SK-N-SH (cell line): ENCODE measurements at regions not wholly inside any gene's neighbourhood (a gene's known extent, or its start where the extent isn't known, plus 50 kb on each side); places are given as distances from the start of the nearest gene placed in this dataset.

Experiments
- CTCF ChIA-PET: fragments of 300-600, 350-600 bp; formaldehyde crosslinking; extraction: SDS; loops from one replicate; lab custom pipeline; 2021; lab: Yijun Ruan, JAX
- POLR2A ChIA-PET: fragments of 350-600 bp; sonication (Branson Sonifier 250); formaldehyde crosslinking; extraction: SDS; loops from one replicate; lab custom pipeline; 2020; ENCODE audit warnings: antibody characterized with exemption, inconsistent platforms; lab: Yijun Ruan, JAX
- DNase-seq: peaks from one replicate; pipeline ENCODE4 v3.0.0; 2012
- H2AFZ ChIP-seq: fragments of 200-600 bp; sonication (generic); 2 replicates; pipeline ENCODE4 v1.8.1; 2016; ENCODE audit warnings: antibody characterized with exemption, mild to moderate bottlenecking, low read depth
- H3F3A ChIP-seq: fragments of 200-600 bp; sonication (generic); replicated peaks from 2 replicates; pipeline ENCODE3; 2016; ENCODE audit warnings: antibody characterized with exemption, mild to moderate bottlenecking; ENCODE audit not compliant: insufficient read depth
- H3K27ac ChIP-seq, 2 experiments: fragments of 200-500 bp in 1 of 2; fragments of 200-600 bp in 1 of 2; sonication (Bioruptor generic) in 1 of 2; sonication (generic), shearing (Covaris generic) in 1 of 2; 2 replicates each; pipeline versions ENCODE4 v1.5.1 to v1.6.1; 2014 to 2016; ENCODE audit warnings: low read depth in 2 of 2, inconsistent platforms in 1 of 2, low read length in 1 of 2, mild to moderate bottlenecking in 1 of 2, mixed read lengths in 1 of 2
- H3K27me3 ChIP-seq: fragments of 200-600 bp; sonication (generic), shearing (Covaris generic); 2 replicates; pipeline ENCODE4 v1.6.1; 2016; ENCODE audit warnings: mixed run types; ENCODE audit not compliant: insufficient read depth
- H3K36me3 ChIP-seq, 2 experiments: fragments of 200-500 bp in 1 of 2; fragments of 200-600 bp in 1 of 2; sonication (Bioruptor generic) in 1 of 2; sonication (generic) in 1 of 2; replicated peaks in 1 of 2; 2 replicates each; pipeline versions ENCODE3 to v1.5.1; 2014 to 2016; ENCODE audit warnings: low read length in 1 of 2, mild to moderate bottlenecking in 1 of 2; ENCODE audit not compliant: insufficient read depth in 2 of 2, control insufficient read depth in 1 of 2
- H3K4me1 ChIP-seq, 2 experiments: fragments of 200-500 bp in 1 of 2; fragments of 200-600 bp in 1 of 2; sonication (Bioruptor generic) in 1 of 2; sonication (generic), shearing (Covaris generic) in 1 of 2; 2 replicates each; pipeline versions ENCODE4 v1.5.1 to v1.6.1; 2014 to 2016; ENCODE audit warnings: low read depth in 1 of 2, low read length in 1 of 2, mixed run types in 1 of 2; ENCODE audit not compliant: insufficient read depth in 2 of 2, control insufficient read depth in 1 of 2
- H3K4me2 ChIP-seq: fragments of 200-600 bp; sonication (generic), shearing (Covaris generic); 2 replicates; pipeline ENCODE4 v1.6.1; 2017; ENCODE audit warnings: mixed run types
- H3K4me3 ChIP-seq, 2 experiments: fragments of 200-500 bp in 1 of 2; fragments of 200-600 bp in 1 of 2; sonication (Bioruptor generic) in 1 of 2; sonication (generic), shearing (Covaris generic) in 1 of 2; 2 replicates each; pipeline versions ENCODE4 v1.5.1 to v1.8.1; 2014 to 2016; ENCODE audit warnings: low read depth in 2 of 2, inconsistent platforms in 1 of 2, low read length in 1 of 2, mild to moderate bottlenecking in 1 of 2, mixed read lengths in 1 of 2, moderate library complexity in 1 of 2
- H3K79me2 ChIP-seq: fragments of 200-600 bp; sonication (generic); 2 replicates; pipeline ENCODE4 v1.8.1; 2017; ENCODE audit warnings: mild to moderate bottlenecking; ENCODE audit not compliant: insufficient read depth
- H3K9ac ChIP-seq: fragments of 200-600 bp; sonication (generic); 2 replicates; pipeline ENCODE4 v1.6.1; 2017; ENCODE audit warnings: mixed run types
- H3K9me2 ChIP-seq: fragments of 200-600 bp; sonication (generic); 2 replicates; pipeline ENCODE4 v1.6.1; 2017; ENCODE audit warnings: mixed run types
- H3K9me3 ChIP-seq: fragments of 200-600 bp; sonication (generic); 2 replicates; pipeline ENCODE4 v1.6.1; 2017; ENCODE audit warnings: mixed run types, mild to moderate bottlenecking, moderate library complexity
- H4K20me1 ChIP-seq: fragments of 200-600 bp; sonication (generic); 2 replicates; pipeline ENCODE4 v1.6.1; 2017; ENCODE audit warnings: mild to moderate bottlenecking, mixed run types; ENCODE audit not compliant: insufficient read depth
- JUND ChIP-seq: IDR thresholded peaks from 2 replicates; pipeline ENCODE4 v1.4.0; 2012
- MAX ChIP-seq: IDR thresholded peaks from 2 replicates; pipeline ENCODE4 v1.4.0; 2012; ENCODE audit warnings: low read depth
- MEF2A ChIP-seq: IDR thresholded peaks from 2 replicates; pipeline ENCODE4 v1.4.0; 2012; ENCODE audit warnings: low read depth, borderline replicate concordance
- NRF1 ChIP-seq: IDR thresholded peaks from 2 replicates; pipeline ENCODE4 v1.6.1; 2012; ENCODE audit warnings: low read depth, mild to moderate bottlenecking, low read length
- REST ChIP-seq: IDR thresholded peaks from 2 replicates; pipeline ENCODE4 v1.6.1; 2012; ENCODE audit warnings: mild to moderate bottlenecking, low read depth, low read length, moderate library complexity
- RFX5 ChIP-seq: IDR thresholded peaks from 2 replicates; pipeline ENCODE4 v1.6.1; 2012; ENCODE audit warnings: mild to moderate bottlenecking, improper control_type of control experiment, low read length
- USF1 ChIP-seq: IDR thresholded peaks from 2 replicates; pipeline ENCODE4 v1.4.0; 2012; ENCODE audit warnings: low read depth, borderline replicate concordance
- WGBS: methylation state at CpG from one replicate; pipeline ENCODE4 v1.1.6; 2017; ENCODE audit warnings: low lambda C conversion rate; 5-methylcytosine and 5-hydroxymethylcytosine counted together
- TF ChIP-seq, protein P1 (sequence below): fragments of 150-350 bp; IDR thresholded peaks from 2 replicates; pipeline ENCODE4 v1.6.1; 2016; ENCODE audit warnings: mild to moderate bottlenecking, low read depth, low read length
- TF ChIP-seq, protein P2 (sequence below): fragments of 200-600 bp; sonication (generic); IDR thresholded peaks from 2 replicates; pipeline ENCODE4 v1.6.1; 2017; ENCODE audit warnings: antibody characterized with exemption, mild to moderate bottlenecking, moderate library complexity
- TF ChIP-seq, protein P3 (sequence below): fragments of 150-350 bp; IDR thresholded peaks from 2 replicates; pipeline ENCODE4 v1.6.1; 2017; ENCODE audit warnings: antibody characterized with exemption, low read length, low read depth, borderline replicate concordance

GRCh38 chr15:97522347-97522746, 438.2 kb upstream of the ARRDC4 start:
- 8% methylated on average over 16 of the region's 16 CpGs for WGBS
- CTCF ChIA-PET: interaction anchor here (0.7 kb wide), 1 partner anchor 642 kb away, joined by 3 read pairs; no protein-coding TSS in a partner anchor
- POLR2A ChIA-PET: no interaction called here
- H3F3A ChIP-seq: no peaks in the 10 kb centered on the region
- H3K4me3 ChIP-seq: peak overlapping the region in 1 of 2 experiments; percentile 26; a peak in 1 of 4 replicates
- no peak overlapping the region for H3K4me2 ChIP-seq
- H3K27ac ChIP-seq: no peak overlapping the region
- H3K9ac ChIP-seq: no peak overlapping the region
- TF ChIP-seq NRF1: no peak
- TF ChIP-seq RFX5: no peak
- no peak for TF ChIP-seq USF1
- TF ChIP-seq, protein P1, sequence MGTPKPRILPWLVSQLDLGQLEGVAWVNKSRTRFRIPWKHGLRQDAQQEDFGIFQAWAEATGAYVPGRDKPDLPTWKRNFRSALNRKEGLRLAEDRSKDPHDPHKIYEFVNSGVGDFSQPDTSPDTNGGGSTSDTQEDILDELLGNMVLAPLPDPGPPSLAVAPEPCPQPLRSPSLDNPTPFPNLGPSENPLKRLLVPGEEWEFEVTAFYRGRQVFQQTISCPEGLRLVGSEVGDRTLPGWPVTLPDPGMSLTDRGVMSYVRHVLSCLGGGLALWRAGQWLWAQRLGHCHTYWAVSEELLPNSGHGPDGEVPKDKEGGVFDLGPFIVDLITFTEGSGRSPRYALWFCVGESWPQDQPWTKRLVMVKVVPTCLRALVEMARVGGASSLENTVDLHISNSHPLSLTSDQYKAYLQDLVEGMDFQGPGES: no peak
- TF ChIP-seq, protein P2, sequence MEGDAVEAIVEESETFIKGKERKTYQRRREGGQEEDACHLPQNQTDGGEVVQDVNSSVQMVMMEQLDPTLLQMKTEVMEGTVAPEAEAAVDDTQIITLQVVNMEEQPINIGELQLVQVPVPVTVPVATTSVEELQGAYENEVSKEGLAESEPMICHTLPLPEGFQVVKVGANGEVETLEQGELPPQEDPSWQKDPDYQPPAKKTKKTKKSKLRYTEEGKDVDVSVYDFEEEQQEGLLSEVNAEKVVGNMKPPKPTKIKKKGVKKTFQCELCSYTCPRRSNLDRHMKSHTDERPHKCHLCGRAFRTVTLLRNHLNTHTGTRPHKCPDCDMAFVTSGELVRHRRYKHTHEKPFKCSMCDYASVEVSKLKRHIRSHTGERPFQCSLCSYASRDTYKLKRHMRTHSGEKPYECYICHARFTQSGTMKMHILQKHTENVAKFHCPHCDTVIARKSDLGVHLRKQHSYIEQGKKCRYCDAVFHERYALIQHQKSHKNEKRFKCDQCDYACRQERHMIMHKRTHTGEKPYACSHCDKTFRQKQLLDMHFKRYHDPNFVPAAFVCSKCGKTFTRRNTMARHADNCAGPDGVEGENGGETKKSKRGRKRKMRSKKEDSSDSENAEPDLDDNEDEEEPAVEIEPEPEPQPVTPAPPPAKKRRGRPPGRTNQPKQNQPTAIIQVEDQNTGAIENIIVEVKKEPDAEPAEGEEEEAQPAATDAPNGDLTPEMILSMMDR: no peak
- TF ChIP-seq MAX: no peak
- TF ChIP-seq MEF2A: no peak
- no peak for TF ChIP-seq JUND
- TF ChIP-seq, protein P3, sequence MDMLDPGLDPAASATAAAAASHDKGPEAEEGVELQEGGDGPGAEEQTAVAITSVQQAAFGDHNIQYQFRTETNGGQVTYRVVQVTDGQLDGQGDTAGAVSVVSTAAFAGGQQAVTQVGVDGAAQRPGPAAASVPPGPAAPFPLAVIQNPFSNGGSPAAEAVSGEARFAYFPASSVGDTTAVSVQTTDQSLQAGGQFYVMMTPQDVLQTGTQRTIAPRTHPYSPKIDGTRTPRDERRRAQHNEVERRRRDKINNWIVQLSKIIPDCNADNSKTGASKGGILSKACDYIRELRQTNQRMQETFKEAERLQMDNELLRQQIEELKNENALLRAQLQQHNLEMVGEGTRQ: no peak
- no peak for TF ChIP-seq REST
- no peaks in the 10 kb centered on the region for H3K27me3 ChIP-seq
- no peak overlapping the region for H2AFZ ChIP-seq
- no peaks in the 10 kb centered on the region for H3K9me2 ChIP-seq
- H3K4me1 ChIP-seq: no peaks in the 10 kb centered on the region
- H3K79me2 ChIP-seq: no peaks in the 10 kb centered on the region
- DNase-seq: no peak
- no peaks in the 10 kb centered on the region for H3K9me3 ChIP-seq
- no peaks in the 10 kb centered on the region for H3K36me3 ChIP-seq
- no peaks in the 10 kb centered on the region for H4K20me1 ChIP-seq
